Right lobe of liver (tissue), 4 donors: ENCODE measurements at regions not wholly inside any gene's neighbourhood (a gene's known extent, or its start where the extent isn't known, plus 50 kb on each side); places are given as distances from the start of the nearest gene placed in this dataset.

Experiments used
- POLR2A ChIP-seq: fragments of 450-650 bp; IDR thresholded peaks from one replicate; pipeline ENCODE4 v1.6.1; 2017; ENCODE audit warnings: antibody characterized with exemption, mild to moderate bottlenecking
- TF ChIP-seq, protein P1 (sequence below), 4 donors: fragments of 200-600 bp in 3 of 4; fragments of 450-650 bp in 1 of 4; IDR thresholded peaks; one replicate each; pipeline versions ENCODE4 v1.5.1 to v1.8.0; 2016 to 2022; ENCODE audit warnings: antibody characterized with exemption in 4 of 4, mild to moderate bottlenecking in 2 of 4
- donor health status: DM: no; HTN: no; CAD: no.
- donor health status: DM: no; HTN: no; CAD: no.
- donor health status: DM: no; HTN: yes; CAD: no.

GRCh38 chr5:12615141-12615820, 711.0 kb upstream of the CTNND2 start:
- TF ChIP-seq, protein P1, sequence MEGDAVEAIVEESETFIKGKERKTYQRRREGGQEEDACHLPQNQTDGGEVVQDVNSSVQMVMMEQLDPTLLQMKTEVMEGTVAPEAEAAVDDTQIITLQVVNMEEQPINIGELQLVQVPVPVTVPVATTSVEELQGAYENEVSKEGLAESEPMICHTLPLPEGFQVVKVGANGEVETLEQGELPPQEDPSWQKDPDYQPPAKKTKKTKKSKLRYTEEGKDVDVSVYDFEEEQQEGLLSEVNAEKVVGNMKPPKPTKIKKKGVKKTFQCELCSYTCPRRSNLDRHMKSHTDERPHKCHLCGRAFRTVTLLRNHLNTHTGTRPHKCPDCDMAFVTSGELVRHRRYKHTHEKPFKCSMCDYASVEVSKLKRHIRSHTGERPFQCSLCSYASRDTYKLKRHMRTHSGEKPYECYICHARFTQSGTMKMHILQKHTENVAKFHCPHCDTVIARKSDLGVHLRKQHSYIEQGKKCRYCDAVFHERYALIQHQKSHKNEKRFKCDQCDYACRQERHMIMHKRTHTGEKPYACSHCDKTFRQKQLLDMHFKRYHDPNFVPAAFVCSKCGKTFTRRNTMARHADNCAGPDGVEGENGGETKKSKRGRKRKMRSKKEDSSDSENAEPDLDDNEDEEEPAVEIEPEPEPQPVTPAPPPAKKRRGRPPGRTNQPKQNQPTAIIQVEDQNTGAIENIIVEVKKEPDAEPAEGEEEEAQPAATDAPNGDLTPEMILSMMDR (IDR thresholded peaks at IDR 0.05): no peak
- no peak for TF ChIP-seq POLR2A
